OCI-LY3 (cell line): ENCODE measurements at regions not wholly inside any gene's neighbourhood (a gene's known extent, or its start where the extent isn't known, plus 50 kb on each side); places are given as distances from the start of the nearest gene placed in this dataset.

Experiments
- CTCF ChIP-seq: fragments of 200-600, 300-600 bp; sonication (generic); IDR thresholded peaks from 2 replicates; pipeline ENCODE4 v1.5.1; 2014; ENCODE audit warnings: antibody characterized with exemption, low read length, low read depth
- EZH2phosphoT487 ChIP-seq: fragments of 200-600 bp; shearing (Covaris generic); IDR thresholded peaks from 2 replicates; pipeline ENCODE4 v1.6.1; 2018; ENCODE audit warnings: antibody characterized with exemption, mixed run types, low read depth

- TF ChIP-seq CTCF (no peak), EZH2phosphoT487 (no peak)
Measured at GRCh38 chr1:82783044-82783443, 982.3 kb downstream of the ADGRL2 start.
